ENCODE measurements at regions not wholly inside any gene's neighbourhood (a gene's known extent, or its start where the extent isn't known, plus 50 kb on each side); places are given as distances from the start of the nearest gene placed in this dataset.

- TF ChIP-seq CTCF (IDR thresholded peaks at IDR 0.05) (no peak), EZH2 (IDR thresholded peaks at IDR 0.05; ENCODE audit: borderline replicate concordance, insufficient read depth, low read depth, low read length, poor library complexity, severe bottlenecking) (no peak)
Measured at GRCh38 chr1:14110040-14110439, 410.1 kb downstream of the PRDM2 start.

Measured in B cell (primary cell).